ENCODE measurements at regions not wholly inside any gene's neighbourhood (a gene's known extent, or its start where the extent isn't known, plus 50 kb on each side); places are given as distances from the start of the nearest gene placed in this dataset.

GRCh38 chr3:94912656-94913055 is 849.8 kb downstream of the NSUN3 start:
- no peak overlapping the region for H3K27ac ChIP-seq
- 0 out of 2 replicates have a peak, but pooled peaks cover 5% of the 10 kb centered on the region for H3K4me1 ChIP-seq
- H3K36me3 ChIP-seq, result no peaks in the 10 kb centered on the region
- no peaks in the 10 kb centered on the region for H3K27me3 ChIP-seq
- H3K4me3 ChIP-seq, result no peak overlapping the region
- no peak for DNase-seq
- H3K9me3 ChIP-seq (replicated peaks), result no peaks in the 10 kb centered on the region

GRCh38 chr3:94927175-94927574 is 864.3 kb downstream of the NSUN3 start:
- Histone ChIP-seq H3K36me3 (no peaks in the 10 kb centered on the region), H3K27me3 (no peaks in the 10 kb centered on the region), H3K27ac (no peak overlapping the region), H3K9me3 (replicated peaks) (no peaks in the 10 kb centered on the region), H3K4me3 (no peak overlapping the region), H3K4me1 (no peaks in the 10 kb centered on the region)
- DNase-seq, result no peak

GRCh38 chr3:94928921-94929320 is 866.1 kb downstream of the NSUN3 start:
- no peaks in the 10 kb centered on the region for H3K4me1 ChIP-seq
- no peaks in the 10 kb centered on the region for H3K9me3 ChIP-seq (replicated peaks)
- H3K36me3 ChIP-seq, result no peaks in the 10 kb centered on the region
- DNase-seq, result peak in 1 of 2 experiments; percentile 22
- H3K27ac ChIP-seq, result no peak overlapping the region
- no peaks in the 10 kb centered on the region for H3K27me3 ChIP-seq
- no peak overlapping the region for H3K4me3 ChIP-seq

GRCh38 chr3:94935738-94936580 is 873.1 kb downstream of the NSUN3 start:
- Histone ChIP-seq H3K4me3 (no peak overlapping the region), H3K36me3 (no peaks in the 10 kb centered on the region), H3K27ac (no peak overlapping the region), H3K9me3 (replicated peaks) (no peaks in the 10 kb centered on the region), H3K27me3 (no peaks in the 10 kb centered on the region), H3K4me1 (no peaks in the 10 kb centered on the region)
- no peak for DNase-seq

- DNase-seq, result no peak
- H3K27ac ChIP-seq, result no peak overlapping the region
- no peaks in the 10 kb centered on the region for H3K4me1 ChIP-seq
- no peaks in the 10 kb centered on the region for H3K9me3 ChIP-seq (replicated peaks)
- H3K36me3 ChIP-seq, result no peaks in the 10 kb centered on the region
- no peak overlapping the region for H3K4me3 ChIP-seq
- no peaks in the 10 kb centered on the region for H3K27me3 ChIP-seq
Observed at GRCh38 chr3:94937980-94938379, 875.1 kb downstream of the NSUN3 start.

GRCh38 chr3:94946683-94947082 is 883.8 kb downstream of the NSUN3 start:
- no peaks in the 10 kb centered on the region for H3K36me3 ChIP-seq
- DNase-seq, result no peak
- no peaks in the 10 kb centered on the region for H3K4me1 ChIP-seq
- no peaks in the 10 kb centered on the region for H3K27me3 ChIP-seq
- no peak overlapping the region for H3K4me3 ChIP-seq
- H3K9me3 ChIP-seq (replicated peaks), result no peaks in the 10 kb centered on the region
- no peak overlapping the region for H3K27ac ChIP-seq

- H3K9me3 ChIP-seq (replicated peaks), result no peaks in the 10 kb centered on the region
- DNase-seq, result no peak
- no peaks in the 10 kb centered on the region for H3K27me3 ChIP-seq
- H3K4me3 ChIP-seq, result no peak overlapping the region
- H3K4me1 ChIP-seq, result no peaks in the 10 kb centered on the region
- no peaks in the 10 kb centered on the region for H3K36me3 ChIP-seq
- H3K27ac ChIP-seq, result no peak overlapping the region
Observed at GRCh38 chr3:94961423-94962100, 898.7 kb downstream of the NSUN3 start.

GRCh38 chr3:94965867-94966475 is 903.1 kb downstream of the NSUN3 start:
- Histone ChIP-seq H3K4me3 (no peak overlapping the region), H3K9me3 (replicated peaks) (no peaks in the 10 kb centered on the region), H3K27me3 (no peaks in the 10 kb centered on the region), H3K36me3 (no peaks in the 10 kb centered on the region), H3K4me1 (no peaks in the 10 kb centered on the region), H3K27ac (no peak overlapping the region)
- no peak for DNase-seq

- DNase-seq, result peak in 1 of 2 experiments; percentile 26
- H3K4me1 ChIP-seq, result no peaks in the 10 kb centered on the region
- H3K9me3 ChIP-seq (replicated peaks), result no peaks in the 10 kb centered on the region
- no peaks in the 10 kb centered on the region for H3K27me3 ChIP-seq
- H3K27ac ChIP-seq, result no peak overlapping the region
- H3K4me3 ChIP-seq, result no peak overlapping the region
- H3K36me3 ChIP-seq, result no peaks in the 10 kb centered on the region
Observed at GRCh38 chr3:94967196-94967595, 904.3 kb downstream of the NSUN3 start.

- Histone ChIP-seq H3K4me3 (no peak overlapping the region), H3K27me3 (no peaks in the 10 kb centered on the region), H3K36me3 (no peaks in the 10 kb centered on the region), H3K4me1 (no peaks in the 10 kb centered on the region), H3K27ac (no peak overlapping the region), H3K9me3 (replicated peaks) (no peaks in the 10 kb centered on the region)
- DNase-seq, result no peak
Observed at GRCh38 chr3:94968519-94968918, 905.7 kb downstream of the NSUN3 start.

GRCh38 chr3:94972066-94972465 is 909.2 kb downstream of the NSUN3 start:
- Histone ChIP-seq H3K36me3 (no peaks in the 10 kb centered on the region), H3K4me3 (no peak overlapping the region), H3K4me1 (no peaks in the 10 kb centered on the region), H3K27me3 (no peaks in the 10 kb centered on the region), H3K27ac (no peak overlapping the region), H3K9me3 (replicated peaks) (no peaks in the 10 kb centered on the region)
- DNase-seq, result no peak

- Histone ChIP-seq H3K27me3 (no peaks in the 10 kb centered on the region), H3K27ac (no peak overlapping the region), H3K36me3 (no peaks in the 10 kb centered on the region), H3K9me3 (replicated peaks) (no peaks in the 10 kb centered on the region), H3K4me1 (no peaks in the 10 kb centered on the region), H3K4me3 (no peak overlapping the region)
- no peak for DNase-seq
Observed at GRCh38 chr3:94978084-94978483, 915.2 kb downstream of the NSUN3 start.

- no peak for DNase-seq
- Histone ChIP-seq H3K9me3 (replicated peaks) (no peaks in the 10 kb centered on the region), H3K27ac (no peak overlapping the region), H3K27me3 (no peaks in the 10 kb centered on the region), H3K4me1 (no peaks in the 10 kb centered on the region), H3K4me3 (no peak overlapping the region), H3K36me3 (no peaks in the 10 kb centered on the region)
Observed at GRCh38 chr3:94985778-94986177, 922.9 kb downstream of the NSUN3 start.

GRCh38 chr3:94990952-94991705 is 928.3 kb downstream of the NSUN3 start:
- Histone ChIP-seq H3K27ac (no peak overlapping the region), H3K4me3 (no peak overlapping the region), H3K4me1 (no peaks in the 10 kb centered on the region), H3K36me3 (no peaks in the 10 kb centered on the region), H3K9me3 (replicated peaks) (no peaks in the 10 kb centered on the region), H3K27me3 (no peaks in the 10 kb centered on the region)
- no peak for DNase-seq

GRCh38 chr3:94996743-94997142 is 933.9 kb downstream of the NSUN3 start:
- Histone ChIP-seq H3K4me1 (no peaks in the 10 kb centered on the region), H3K4me3 (no peak overlapping the region), H3K27me3 (no peaks in the 10 kb centered on the region), H3K36me3 (no peaks in the 10 kb centered on the region), H3K27ac (no peak overlapping the region), H3K9me3 (replicated peaks) (no peaks in the 10 kb centered on the region)
- DNase-seq, result no peak

Data from SJCRH30 (cell line).